C4-2B (cell line): ENCODE measurements at regions not wholly inside any gene's neighbourhood (a gene's known extent, or its start where the extent isn't known, plus 50 kb on each side); places are given as distances from the start of the nearest gene placed in this dataset.

Source experiments
- H3K27ac ChIP-seq: fragments of 450-650 bp; 2 replicates; pipeline ENCODE4 v1.5.1; 2017
- CTCF ChIP-seq: fragments of 450-650 bp; conservative IDR thresholded peaks from 2 replicates; pipeline ENCODE4 v1.5.1; 2017; ENCODE audit warnings: mild to moderate bottlenecking
- ZFX ChIP-seq: fragments of 450-650 bp; IDR thresholded peaks from 2 replicates; pipeline ENCODE4 v1.6.1; 2017

GRCh38 chr13:57784633-57785032 lies 153.1 kb downstream of the PCDH17 start:
- TF ChIP-seq ZFX (no peak), CTCF (no peak)
- no peak overlapping the region for H3K27ac ChIP-seq

- TF ChIP-seq ZFX (no peak), CTCF (no peak)
- no peak overlapping the region; the same call in 1 of the 2 replicates for H3K27ac ChIP-seq
These were observed 155.7 kb downstream of the PCDH17 start for GRCh38 chr13:57787058-57787791.

- H3K27ac ChIP-seq: no peak overlapping the region
- TF ChIP-seq ZFX: no peak
- TF ChIP-seq CTCF: no peak
These were observed 168.1 kb downstream of the PCDH17 start for GRCh38 chr13:57799624-57800023.

DNA sequence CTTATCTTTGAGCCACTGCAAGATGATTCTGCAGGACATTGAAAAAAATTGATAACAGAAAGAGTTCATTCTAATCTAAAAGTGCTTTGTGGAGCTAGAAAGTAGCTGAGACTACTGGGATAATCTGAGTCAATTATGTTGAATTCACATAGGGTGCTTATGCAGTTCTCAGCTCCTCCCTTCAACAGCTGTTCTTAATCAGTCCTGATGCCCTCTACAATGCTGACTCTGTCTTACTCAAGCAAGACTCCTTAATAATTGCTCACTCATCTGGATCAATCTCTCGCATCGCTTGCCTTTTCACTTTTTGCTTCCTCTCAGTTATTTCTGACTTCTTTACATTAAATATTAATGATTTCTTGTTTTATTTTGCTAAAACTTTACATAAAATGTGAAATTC lies 182.1 kb downstream of the PCDH17 start:
- H3K27ac ChIP-seq: no peak overlapping the region

GRCh38 chr13:57815600-57815999 lies 184.1 kb downstream of the PCDH17 start:
- H3K27ac ChIP-seq: no peak overlapping the region
- TF ChIP-seq CTCF (no peak), ZFX (no peak)

More for the DNA sequence above, 182.1 kb downstream of the PCDH17 start:
- TF ChIP-seq ZFX (no peak), CTCF (no peak)

DNA sequence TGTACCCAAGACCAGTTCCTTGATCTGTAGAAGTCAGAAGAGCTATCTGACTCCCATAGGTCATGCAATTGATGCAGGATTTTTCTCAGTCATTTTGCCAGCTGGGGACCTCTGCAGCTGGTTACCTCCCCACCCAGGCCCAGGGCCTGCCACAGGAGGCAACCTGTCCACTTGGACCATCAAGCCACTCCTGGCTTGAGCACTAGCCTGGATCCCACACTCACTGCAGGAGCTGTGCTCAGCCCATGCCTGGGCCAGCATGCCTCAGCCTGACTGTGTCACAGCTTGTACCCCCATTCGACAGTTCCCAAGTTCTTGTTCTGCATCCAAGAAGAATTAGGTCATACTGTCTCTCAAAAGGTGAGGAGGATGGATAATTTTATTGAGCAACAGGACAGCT lies 189.4 kb downstream of the PCDH17 start:
- no peak overlapping the region for H3K27ac ChIP-seq
- TF ChIP-seq CTCF: no peak

DNA sequence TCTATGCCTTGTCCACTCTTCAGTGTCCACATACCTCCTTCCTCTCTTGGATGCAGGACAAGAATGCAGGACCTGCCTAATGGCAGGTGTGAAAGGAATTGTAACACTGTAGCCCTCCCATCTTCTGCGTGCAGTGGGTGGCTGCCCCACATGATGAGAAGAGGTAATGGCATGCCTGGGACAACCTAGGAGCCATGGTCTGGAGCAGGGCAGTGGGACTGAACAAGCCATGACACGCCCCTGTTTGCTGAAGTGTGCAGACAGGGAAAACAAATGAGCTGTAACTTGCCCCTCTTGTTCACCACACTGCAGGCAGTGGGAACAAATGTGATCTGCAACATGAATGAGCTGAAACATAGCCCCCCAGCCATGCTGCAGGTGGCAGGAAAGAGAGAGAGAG lies 192.2 kb downstream of the PCDH17 start:
- TF ChIP-seq CTCF (no peak), ZFX (no peak)
- H3K27ac ChIP-seq: no peak overlapping the region
